Activated naive CD8-positive, alpha-beta T cell treated with anti-CD3 and anti-CD28 coated beads, Interleukin-2, amount 10 ng/mL, durations not matched to agents 7 days and 5 days (primary cell): ENCODE measurements at regions not wholly inside any gene's neighbourhood (a gene's known extent, or its start where the extent isn't known, plus 50 kb on each side); places are given as distances from the start of the nearest gene placed in this dataset.

Experiments used
- ATAC-seq: fragments of 150-1000 bp; cut with Tn5 transposase; one replicate; pipeline ENCODE4 v1.10.0; 2021; ENCODE audit warnings: low read depth, moderate library complexity
- POLR2A ChIA-PET: fragments of 350-600 bp; sonication (Branson Sonifier 250); formaldehyde crosslinking; loops from one replicate; lab custom pipeline; 2021; ENCODE audit warnings: antibody characterized with exemption; lab: Charles Lee
- DNase-seq: peaks from one replicate; pipeline ENCODE4 v3.0.0; 2021
- H3K27ac Mint-ChIP-seq: one replicate; pipeline ENCODE4 v1.8.0; 2022; ENCODE audit warnings: mild to moderate bottlenecking, mixed read lengths
- H3K27me3 Mint-ChIP-seq: one replicate; pipeline ENCODE4 v1.8.0; 2022; ENCODE audit warnings: mild to moderate bottlenecking, moderate library complexity, mixed read lengths
- H3K36me3 Mint-ChIP-seq: one replicate; pipeline ENCODE4 v1.8.0; 2021; ENCODE audit warnings: mild to moderate bottlenecking, mixed read lengths
- H3K4me1 Mint-ChIP-seq: one replicate; pipeline ENCODE4 v1.8.0; 2021; ENCODE audit warnings: mixed read lengths
- H3K4me3 Mint-ChIP-seq: one replicate; pipeline ENCODE4 v1.8.0; 2022; ENCODE audit warnings: mild to moderate bottlenecking, moderate library complexity, mixed read lengths
- H3K9me3 Mint-ChIP-seq: one replicate; pipeline ENCODE4 v1.8.0; 2021; ENCODE audit warnings: mixed read lengths

DNA sequence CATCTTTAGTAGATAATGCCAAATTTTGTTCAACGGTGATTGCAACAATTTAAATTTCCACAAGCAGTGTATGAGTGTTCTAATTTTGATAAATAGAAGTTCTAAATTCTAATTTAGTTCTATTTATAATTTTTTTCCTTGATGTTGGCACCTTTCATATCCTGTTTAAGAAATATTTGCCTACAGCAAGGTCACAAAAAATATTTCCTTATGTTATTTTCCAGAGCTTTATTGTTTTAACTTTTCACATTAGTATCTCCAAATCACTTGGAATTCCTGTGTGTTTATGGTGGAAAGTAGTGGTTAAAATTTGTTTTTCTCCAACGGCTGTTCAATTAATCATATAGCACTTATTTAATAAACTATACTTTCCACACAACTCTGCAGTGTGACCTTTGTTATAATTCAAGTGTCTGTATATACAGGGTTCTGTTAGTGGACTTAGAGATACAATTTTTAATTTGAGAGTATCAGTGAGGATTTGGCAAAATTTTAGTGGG, 94.3 kb upstream of the CD55 start:
- Mint-ChIP-seq H3K9me3 (peaks cover 2% of the 10 kb centered on the region), H3K36me3 (no peaks in the 10 kb centered on the region), H3K4me1 (no peaks in the 10 kb centered on the region), H3K27ac (no peak overlapping the region), H3K27me3 (peaks cover 6% of the 10 kb centered on the region), H3K4me3 (no peak overlapping the region)
- POLR2A ChIA-PET: no interaction called here
- ATAC-seq (no peak), DNase-seq (no peak)

- POLR2A ChIA-PET: no interaction called here
- no peaks in the 10 kb centered on the region for H3K4me1 Mint-ChIP-seq
- H3K9me3 Mint-ChIP-seq: peaks cover 2% of the 10 kb centered on the region
- no peak for DNase-seq
- H3K4me3 Mint-ChIP-seq: no peak overlapping the region
- no peak for ATAC-seq
- H3K27ac Mint-ChIP-seq: no peak overlapping the region
- H3K36me3 Mint-ChIP-seq: no peaks in the 10 kb centered on the region
- no peaks in the 10 kb centered on the region for H3K27me3 Mint-ChIP-seq
These were observed 92.5 kb upstream of the CD55 start for GRCh38 chr1:207228987-207229386.

DNA sequence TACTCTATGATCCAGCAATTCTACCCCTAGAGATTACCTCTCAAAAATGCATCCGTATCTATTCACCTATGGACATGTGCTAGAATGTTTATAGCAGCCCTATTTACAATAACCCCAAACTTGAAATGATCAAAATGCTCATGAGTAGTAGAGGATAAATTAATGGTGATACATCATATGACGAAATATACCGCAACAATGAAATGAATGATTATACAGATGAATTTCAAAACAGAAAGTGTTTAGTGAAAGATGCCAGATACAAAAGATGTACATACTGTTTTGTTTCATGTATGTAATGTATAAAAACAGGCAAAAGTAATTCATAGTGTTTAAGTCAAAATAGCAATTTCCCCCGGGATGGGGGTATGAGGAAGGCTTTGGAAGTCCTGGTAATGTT, 91.0 kb upstream of the CD55 start:
- H3K36me3 Mint-ChIP-seq: no peaks in the 10 kb centered on the region
- POLR2A ChIA-PET: no interaction called here

DNA sequence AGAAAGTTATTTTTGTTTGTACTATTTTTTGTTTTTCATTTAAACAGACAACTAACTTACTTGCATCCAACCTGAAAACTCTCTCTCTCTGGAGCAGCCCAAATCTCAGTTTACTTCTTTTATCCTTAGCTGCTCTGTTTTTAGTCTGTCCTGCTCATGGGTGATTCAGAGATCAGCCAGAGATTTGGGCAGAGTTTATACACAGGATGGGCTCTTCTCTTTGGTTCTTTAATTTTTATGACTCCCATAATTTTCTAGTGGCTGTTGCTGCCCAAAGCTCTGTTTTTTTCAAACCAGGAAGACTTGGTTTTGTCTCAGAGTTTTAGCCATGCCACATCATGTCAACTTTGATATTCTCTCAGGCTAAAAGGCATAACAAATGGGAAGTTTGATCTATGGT, 86.8 kb upstream of the CD55 start:
- no peak overlapping the region for H3K4me3 Mint-ChIP-seq

More for the DNA sequence above, 91.0 kb upstream of the CD55 start:
- Mint-ChIP-seq H3K27me3 (no peaks in the 10 kb centered on the region), H3K4me1 (no peaks in the 10 kb centered on the region), H3K9me3 (peaks cover 2% of the 10 kb centered on the region), H3K27ac (no peak overlapping the region), H3K4me3 (no peak overlapping the region)
- no peak for ATAC-seq
- DNase-seq: no peak

GRCh38 chr1:207239874-207240273, 81.6 kb upstream of the CD55 start:
- Mint-ChIP-seq H3K4me1 (no peaks in the 10 kb centered on the region), H3K9me3 (peaks cover 1% of the 10 kb centered on the region), H3K27ac (no peak overlapping the region), H3K27me3 (peaks cover 10% of the 10 kb centered on the region), H3K36me3 (no peaks in the 10 kb centered on the region), H3K4me3 (no peak overlapping the region)
- DNase-seq: no peak
- POLR2A ChIA-PET: no interaction called here
- no peak for ATAC-seq

More for the DNA sequence above, 86.8 kb upstream of the CD55 start:
- POLR2A ChIA-PET: no interaction called here
- H3K27ac Mint-ChIP-seq: no peak overlapping the region
- DNase-seq: no peak
- H3K36me3 Mint-ChIP-seq: no peaks in the 10 kb centered on the region
- peaks cover 1% of the 10 kb centered on the region for H3K9me3 Mint-ChIP-seq
- H3K4me1 Mint-ChIP-seq: no peaks in the 10 kb centered on the region
- ATAC-seq: no peak
- peaks cover 10% of the 10 kb centered on the region for H3K27me3 Mint-ChIP-seq

DNA sequence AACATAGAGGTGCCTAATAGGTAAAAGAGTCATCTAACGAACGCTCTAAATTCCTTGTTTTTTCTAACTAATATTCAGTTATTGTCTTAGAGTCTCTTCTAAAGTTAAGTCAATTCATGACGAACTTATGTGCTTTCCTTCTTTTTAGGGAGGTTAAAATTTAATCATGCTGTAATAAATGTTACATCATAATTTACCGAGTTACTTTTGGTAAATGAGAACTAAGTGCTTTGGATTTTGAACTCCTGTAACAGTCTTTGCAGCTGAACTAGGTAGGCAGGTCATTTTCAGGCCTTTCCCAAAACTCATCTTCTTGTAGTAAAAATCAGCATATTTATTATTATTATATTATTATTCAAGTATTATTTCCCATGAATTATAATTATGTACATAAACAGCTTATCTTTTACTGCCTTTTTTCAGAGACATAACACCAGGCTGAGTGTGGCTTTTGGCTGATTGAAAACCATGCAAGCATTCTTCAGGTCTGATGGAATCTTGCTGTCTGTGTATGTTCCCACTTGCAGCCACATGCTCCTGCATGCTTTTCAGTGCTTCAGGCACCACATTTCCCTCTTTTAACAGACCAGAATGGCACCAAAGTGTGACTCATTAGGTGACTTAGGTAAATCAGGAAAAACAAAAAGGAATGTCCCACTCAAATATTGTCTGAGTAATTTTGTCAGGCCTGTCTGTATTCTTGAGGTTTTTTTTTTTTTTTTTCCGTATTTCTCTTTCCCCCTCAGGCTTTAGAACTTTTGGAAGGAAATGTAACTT, 81.0 kb upstream of the CD55 start:
- no peak for ATAC-seq
- Mint-ChIP-seq H3K9me3 (peaks cover 1% of the 10 kb centered on the region), H3K36me3 (no peaks in the 10 kb centered on the region), H3K27me3 (peaks cover 10% of the 10 kb centered on the region), H3K4me1 (peaks cover 2% of the 10 kb centered on the region), H3K4me3 (no peak overlapping the region), H3K27ac (no peak overlapping the region)
- POLR2A ChIA-PET: no interaction called here
- DNase-seq: no peak

DNA sequence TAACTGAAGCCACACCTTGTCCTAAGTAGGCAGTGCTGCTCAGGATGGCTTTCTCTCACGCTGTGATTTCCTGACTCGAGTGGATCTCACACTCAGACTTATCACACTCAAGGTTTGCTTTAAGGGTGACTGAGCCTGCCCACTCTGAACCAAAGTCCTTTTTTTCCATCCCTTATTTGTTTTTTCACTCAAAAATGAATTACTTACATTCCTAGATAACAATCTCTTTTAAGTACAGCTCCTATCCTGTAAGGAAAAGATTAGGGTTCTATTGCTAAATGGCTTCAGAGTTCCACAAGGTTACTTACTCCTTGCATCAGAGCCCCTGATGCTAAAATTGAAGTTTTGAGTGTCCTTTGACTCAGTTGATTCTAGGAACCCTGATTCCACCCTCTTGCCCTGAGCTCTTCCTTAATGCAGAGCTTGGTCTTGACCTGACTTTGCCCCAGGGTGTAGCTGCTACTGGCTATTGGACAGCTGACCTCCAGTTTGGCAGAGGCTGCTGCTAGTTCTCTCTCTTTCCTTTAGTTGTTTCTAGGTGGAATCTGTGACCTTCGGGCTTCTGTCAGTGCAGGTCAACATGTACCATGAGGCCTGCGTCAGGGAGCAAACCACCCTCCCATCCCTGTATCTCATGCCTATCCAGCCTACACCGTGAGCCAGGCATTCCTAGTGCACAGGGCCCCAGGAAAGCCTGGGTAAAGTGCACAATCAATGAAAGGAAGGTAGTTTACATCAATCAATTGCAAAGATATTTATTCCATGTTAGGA, 80.1 kb upstream of the CD55 start:
- Mint-ChIP-seq H3K9me3 (peaks cover 1% of the 10 kb centered on the region), H3K4me1 (peaks cover 3% of the 10 kb centered on the region), H3K27ac (no peak overlapping the region), H3K36me3 (no peaks in the 10 kb centered on the region), H3K4me3 (no peak overlapping the region), H3K27me3 (peaks cover 10% of the 10 kb centered on the region)
- no peak for DNase-seq
- POLR2A ChIA-PET: no interaction called here
- ATAC-seq: no peak

- H3K27me3 Mint-ChIP-seq: no peaks in the 10 kb centered on the region
- DNase-seq (no peak), ATAC-seq (no peak)
- POLR2A ChIA-PET: no interaction called here
- H3K4me1 Mint-ChIP-seq: peaks cover 5% of the 10 kb centered on the region
- no peak overlapping the region for H3K4me3 Mint-ChIP-seq
- H3K27ac Mint-ChIP-seq: no peak overlapping the region
- peaks cover 1% of the 10 kb centered on the region for H3K36me3 Mint-ChIP-seq
- H3K9me3 Mint-ChIP-seq: peaks cover 1% of the 10 kb centered on the region
These were observed 77.8 kb upstream of the CD55 start for GRCh38 chr1:207243442-207244408.

- Mint-ChIP-seq H3K27me3 (no peaks in the 10 kb centered on the region), H3K9me3 (peaks cover 1% of the 10 kb centered on the region), H3K4me3 (no peak overlapping the region), H3K36me3 (peaks cover 4% of the 10 kb centered on the region), H3K4me1 (peaks cover 5% of the 10 kb centered on the region), H3K27ac (no peak overlapping the region)
- ATAC-seq (no peak), DNase-seq (no peak)
- POLR2A ChIA-PET: no interaction called here
These were observed 77.1 kb upstream of the CD55 start for GRCh38 chr1:207244409-207244801.

GRCh38 chr1:207245124-207245523, 76.4 kb upstream of the CD55 start:
- Mint-ChIP-seq H3K4me3 (no peak overlapping the region), H3K27ac (no peak overlapping the region), H3K36me3 (peaks cover 4% of the 10 kb centered on the region), H3K9me3 (peaks cover 1% of the 10 kb centered on the region), H3K4me1 (peaks cover 5% of the 10 kb centered on the region), H3K27me3 (no peaks in the 10 kb centered on the region)
- no peak for DNase-seq
- POLR2A ChIA-PET: no interaction called here
- ATAC-seq: no peak

- H3K4me3 Mint-ChIP-seq: no peak overlapping the region
- POLR2A ChIA-PET: interaction anchor here (0.6 kb wide), 1 partner anchor 129 kb away, joined by 3 read pairs; no protein-coding TSS in a partner anchor
- no peak for ATAC-seq
These were observed 72.8 kb upstream of the CD55 start for GRCh38 chr1:207248544-207249198.

DNA sequence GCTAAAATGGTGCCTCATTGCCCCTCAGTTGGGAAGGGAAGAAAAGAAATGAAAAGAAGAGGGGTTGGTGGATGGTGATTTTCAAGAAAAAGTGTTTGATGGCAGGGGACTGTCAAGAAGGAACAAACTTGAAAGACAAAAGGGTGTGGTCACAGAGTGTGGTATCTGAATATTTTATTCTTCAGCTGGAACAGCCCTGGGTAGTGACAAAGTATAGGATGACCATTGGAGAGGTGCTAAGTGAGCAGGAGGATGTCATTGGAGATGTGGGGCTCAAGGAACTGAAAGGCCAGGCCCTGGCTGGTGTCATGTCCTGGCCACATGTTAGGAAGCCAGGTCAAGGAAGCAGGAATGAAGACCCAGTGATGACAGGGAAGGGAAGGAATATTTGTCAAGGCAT, 71.0 kb upstream of the CD55 start:
- DNase-seq (no peak), ATAC-seq (no peak)
- Mint-ChIP-seq H3K36me3 (peaks cover 6% of the 10 kb centered on the region), H3K9me3 (peaks cover 14% of the 10 kb centered on the region), H3K27me3 (no peaks in the 10 kb centered on the region), H3K4me3 (no peak overlapping the region), H3K27ac (no peak overlapping the region), H3K4me1 (peaks cover 4% of the 10 kb centered on the region)
- POLR2A ChIA-PET: no interaction called here

More at GRCh38 chr1:207248544-207249198, 72.8 kb upstream of the CD55 start:
- peaks cover 5% of the 10 kb centered on the region for H3K4me1 Mint-ChIP-seq
- H3K27ac Mint-ChIP-seq: no peak overlapping the region
- no peak for DNase-seq
- H3K27me3 Mint-ChIP-seq: no peaks in the 10 kb centered on the region
- peaks cover 4% of the 10 kb centered on the region for H3K36me3 Mint-ChIP-seq
- peaks cover 3% of the 10 kb centered on the region for H3K9me3 Mint-ChIP-seq
